ENCODE measurements at regions not wholly inside any gene's neighbourhood (a gene's known extent, or its start where the extent isn't known, plus 50 kb on each side); places are given as distances from the start of the nearest gene placed in this dataset.
"Not testable (repeated sequence)": the region's sequence is repeated elsewhere in the genome, so short reads cannot be mapped to it uniquely, and the experiment has no call there.

GRCh38 chr4:89491761-89492160, 184.2 kb upstream of the GPRIN3 start:
- no peak for DNase-seq

- not testable (repeated sequence) for DNase-seq
These were observed 182.4 kb upstream of the GPRIN3 start for GRCh38 chr4:89489921-89490431.

- DNase-seq: no peak
These were observed 181.8 kb upstream of the GPRIN3 start for GRCh38 chr4:89489338-89489771.

GRCh38 chr4:89488736-89489135, 181.1 kb upstream of the GPRIN3 start:
- DNase-seq: no peak

- no peak for DNase-seq
These were observed 179.1 kb upstream of the GPRIN3 start for GRCh38 chr4:89486673-89487072.

- DNase-seq: peak; percentile 52
These were observed 178.4 kb upstream of the GPRIN3 start for GRCh38 chr4:89486042-89486441.

GRCh38 chr4:89483833-89484232, 176.2 kb upstream of the GPRIN3 start:
- DNase-seq: no peak

GRCh38 chr4:89482926-89483595, 175.5 kb upstream of the GPRIN3 start:
- DNase-seq: no peak

- peak; percentile 68 for DNase-seq
These were observed 174.7 kb upstream of the GPRIN3 start for GRCh38 chr4:89482251-89482650.

- peak; percentile 77 for DNase-seq
These were observed 162.4 kb upstream of the GPRIN3 start for GRCh38 chr4:89469930-89470375.

GRCh38 chr4:89469516-89469915, 161.9 kb upstream of the GPRIN3 start:
- peak; percentile 54 for DNase-seq

- DNase-seq: peak; percentile 24
These were observed 161.0 kb upstream of the GPRIN3 start for GRCh38 chr4:89468602-89469001.

GRCh38 chr4:89463341-89463740, 155.7 kb upstream of the GPRIN3 start:
- no peak for DNase-seq

- no peak for DNase-seq
These were observed 139.9 kb upstream of the GPRIN3 start for GRCh38 chr4:89447543-89447942.

- DNase-seq: no peak
These were observed 138.6 kb upstream of the GPRIN3 start for GRCh38 chr4:89446193-89446592.

GRCh38 chr4:89439533-89439932, 131.9 kb upstream of the GPRIN3 start:
- no peak for DNase-seq

GRCh38 chr4:89438102-89438831, 130.7 kb upstream of the GPRIN3 start:
- peak; percentile 89 for DNase-seq

GRCh38 chr4:89434364-89434988, 126.9 kb upstream of the GPRIN3 start:
- DNase-seq: peak; percentile 63

- DNase-seq: no peak
These were observed 120.2 kb upstream of the GPRIN3 start for GRCh38 chr4:89427782-89428181.

GRCh38 chr4:89425023-89425422, 117.4 kb upstream of the GPRIN3 start:
- no peak for DNase-seq

GRCh38 chr4:89422441-89422990, 114.9 kb upstream of the GPRIN3 start:
- no peak for DNase-seq

- no peak for DNase-seq
These were observed 112.9 kb upstream of the GPRIN3 start for GRCh38 chr4:89420507-89420906.

GRCh38 chr4:89419111-89419695, 111.6 kb upstream of the GPRIN3 start:
- no peak for DNase-seq
